Activated naive CD4-positive, alpha-beta T cell (primary cell): ENCODE measurements at regions not wholly inside any gene's neighbourhood (a gene's known extent, or its start where the extent isn't known, plus 50 kb on each side); places are given as distances from the start of the nearest gene placed in this dataset.
A peak's percentile ranks its signal among the peaks of the same experiment; 100 is the strongest.

Source experiments
- DNase-seq, 4 experiments: peaks; one replicate each; lab custom pipeline; 2025; lab: John Stamatoyannopoulos, UW

DNA sequence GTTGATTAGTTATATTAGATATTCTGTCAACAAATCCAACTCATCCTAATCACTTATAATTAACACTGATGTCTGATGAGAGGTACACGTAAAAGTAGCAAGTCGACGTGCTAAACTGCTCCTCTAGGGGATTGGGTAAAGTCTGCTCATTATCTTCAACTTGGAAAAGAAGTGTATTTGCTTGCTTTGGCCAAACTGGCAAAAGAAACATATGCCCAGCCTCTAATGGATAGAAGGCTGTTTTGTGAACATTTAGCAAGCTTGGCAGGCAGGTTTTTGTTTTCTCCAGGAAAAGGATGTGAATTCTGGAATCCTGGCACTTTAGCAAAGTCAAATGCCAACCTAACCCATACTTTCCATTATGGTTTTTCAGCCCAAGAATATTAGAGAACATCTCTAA is 264.8 kb downstream of the TBL1XR1 start:
- no peak for DNase-seq

DNA sequence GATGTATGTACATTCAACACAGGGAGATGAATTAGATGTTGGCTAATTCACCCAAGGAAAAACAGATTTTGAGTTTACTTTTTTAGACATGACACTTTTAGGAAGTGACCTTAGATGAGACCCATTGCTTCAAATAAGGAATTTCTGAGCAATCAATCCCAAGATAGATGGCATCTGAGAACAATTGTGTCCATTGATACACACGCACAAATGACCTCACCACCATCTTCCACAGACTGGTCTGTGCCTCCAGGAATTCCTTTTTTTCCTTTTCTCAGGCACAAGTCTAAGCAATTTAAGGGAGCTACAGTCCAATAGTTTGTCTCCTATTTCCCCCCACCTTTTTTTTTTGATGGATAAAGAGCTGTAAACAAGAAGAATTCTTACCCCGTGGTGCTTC is 265.3 kb downstream of the TBL1XR1 start:
- no peak for DNase-seq

DNA sequence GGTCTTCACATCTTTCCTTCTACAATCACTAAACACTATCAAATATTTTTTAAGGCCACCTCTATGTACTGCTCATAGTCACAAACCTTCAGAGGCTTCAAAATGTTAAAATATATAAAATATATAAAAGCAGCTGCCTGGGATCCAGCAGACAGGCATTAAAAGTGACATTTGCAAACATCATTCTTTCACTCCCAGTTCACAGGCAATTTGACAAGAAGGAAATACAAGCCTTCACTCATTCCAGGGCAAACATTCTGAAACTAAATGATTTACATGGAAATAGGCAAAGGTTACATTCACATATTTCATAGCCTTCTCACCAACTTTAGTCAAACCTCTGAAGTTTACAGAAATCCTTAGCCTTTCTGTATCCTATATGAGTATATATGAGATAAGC is 266.3 kb downstream of the TBL1XR1 start:
- no peak for DNase-seq

DNA sequence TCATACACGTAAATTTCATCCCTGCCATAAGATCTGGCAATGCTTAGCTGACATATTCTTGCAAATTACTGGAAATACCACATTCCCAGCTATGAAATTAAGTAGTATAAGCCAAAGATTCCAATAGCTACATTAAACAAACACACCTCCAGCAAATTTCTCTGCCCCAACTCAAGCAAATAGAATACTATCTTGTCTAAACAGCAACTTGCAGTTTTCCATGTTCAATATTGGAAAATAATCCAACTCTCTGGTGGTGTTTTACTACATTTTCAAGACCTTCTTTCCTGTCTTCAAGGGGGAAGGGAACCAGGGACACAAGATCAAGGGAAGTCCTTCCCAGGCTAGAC is 268.7 kb downstream of the TBL1XR1 start:
- DNase-seq = no peak

DNA sequence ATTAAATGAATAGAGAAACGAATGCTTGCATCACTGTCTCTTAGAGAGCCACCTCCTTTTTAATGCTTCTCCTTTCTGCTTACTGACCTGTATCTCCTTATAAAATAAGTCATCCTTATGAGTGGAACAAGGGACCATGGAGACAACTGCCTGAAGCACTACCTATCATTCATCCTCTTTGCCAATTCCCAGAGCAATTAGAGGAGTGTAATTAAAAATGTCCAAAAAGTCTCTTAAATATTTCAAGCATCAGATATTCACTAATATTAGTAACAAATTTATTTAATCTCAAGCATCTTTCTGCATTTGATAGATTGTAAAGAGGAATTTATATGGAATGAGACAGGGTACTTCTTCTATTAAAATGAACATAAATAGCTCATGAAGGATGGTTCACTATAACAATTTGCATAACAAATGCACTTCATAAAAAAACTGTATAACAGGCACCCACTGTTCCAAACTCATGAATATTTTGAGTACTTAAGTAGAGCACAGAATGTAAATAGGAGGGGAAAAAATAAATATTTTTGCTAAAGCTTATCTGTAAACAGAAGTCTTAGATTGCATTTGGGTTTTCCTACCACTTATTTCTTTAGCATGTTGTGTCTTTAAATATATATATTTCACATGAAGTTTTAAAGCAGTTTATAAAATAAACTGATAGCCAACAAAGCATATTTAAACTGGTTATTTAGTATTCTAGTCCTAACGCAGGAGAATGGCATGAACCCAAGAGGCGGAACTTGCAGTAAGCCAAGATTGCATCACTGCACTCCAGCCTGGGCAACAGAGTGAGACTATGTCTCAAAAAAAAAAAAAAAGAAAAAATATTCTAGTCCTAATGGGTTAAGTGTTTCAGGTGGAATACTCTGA is 269.3 kb downstream of the TBL1XR1 start:
- no peak for DNase-seq

DNA sequence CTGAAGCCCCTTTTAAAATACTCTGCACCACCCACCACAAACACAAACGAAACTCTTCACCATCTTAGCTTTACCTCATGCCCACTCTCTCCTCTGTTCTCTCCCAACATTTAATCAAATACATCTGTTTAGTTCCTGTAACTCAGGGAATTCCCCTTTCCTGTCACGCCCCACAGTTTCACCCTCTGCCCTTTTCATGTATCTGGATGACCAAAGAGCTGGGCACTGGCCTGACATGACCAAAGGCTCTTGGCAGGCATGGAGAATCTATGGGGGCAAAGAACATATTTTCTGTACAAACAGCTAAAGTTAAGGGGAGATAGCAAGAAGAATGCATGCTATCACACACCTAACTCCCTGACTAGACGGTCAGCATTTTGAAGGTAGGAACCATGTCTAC is 270.0 kb downstream of the TBL1XR1 start:
- DNase-seq = no peak

DNA sequence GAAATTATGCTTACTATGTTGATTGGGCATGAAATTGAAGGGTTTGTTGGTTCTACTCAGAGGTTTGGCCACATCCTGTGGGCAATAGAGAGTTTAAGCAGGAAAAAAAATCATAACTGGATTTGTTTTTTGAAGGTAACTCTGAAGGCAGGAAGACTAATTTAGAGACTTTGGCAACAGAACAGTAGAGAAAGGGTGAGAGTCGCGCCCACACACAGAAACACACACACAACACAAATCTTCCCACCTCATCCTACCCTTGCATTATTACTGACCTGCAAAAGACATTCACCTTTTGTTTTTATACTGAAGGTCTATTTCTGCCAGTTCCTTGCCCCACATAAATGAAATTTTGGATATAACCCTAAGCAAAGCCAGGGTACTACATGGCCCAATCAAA is 270.6 kb downstream of the TBL1XR1 start:
- DNase-seq = no peak

DNA sequence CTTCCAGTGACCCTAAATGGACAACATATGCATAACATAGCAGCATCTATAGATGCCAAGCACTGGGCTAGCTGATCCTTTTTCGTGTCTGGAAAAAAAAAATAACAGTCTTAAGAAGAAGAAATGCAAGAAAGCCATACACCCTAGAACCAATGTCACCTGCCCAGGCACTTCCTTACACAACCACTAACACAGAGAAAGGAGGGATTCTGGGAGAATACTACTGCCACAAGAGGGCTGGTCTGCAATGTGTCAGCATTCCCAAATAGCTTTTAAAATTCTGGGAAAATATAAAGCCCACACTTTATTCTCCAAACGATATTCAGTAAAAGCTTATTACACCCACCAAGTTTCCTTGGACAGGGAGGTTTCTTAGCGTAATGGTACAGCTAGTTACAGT is 271.2 kb downstream of the TBL1XR1 start:
- no peak for DNase-seq

DNA sequence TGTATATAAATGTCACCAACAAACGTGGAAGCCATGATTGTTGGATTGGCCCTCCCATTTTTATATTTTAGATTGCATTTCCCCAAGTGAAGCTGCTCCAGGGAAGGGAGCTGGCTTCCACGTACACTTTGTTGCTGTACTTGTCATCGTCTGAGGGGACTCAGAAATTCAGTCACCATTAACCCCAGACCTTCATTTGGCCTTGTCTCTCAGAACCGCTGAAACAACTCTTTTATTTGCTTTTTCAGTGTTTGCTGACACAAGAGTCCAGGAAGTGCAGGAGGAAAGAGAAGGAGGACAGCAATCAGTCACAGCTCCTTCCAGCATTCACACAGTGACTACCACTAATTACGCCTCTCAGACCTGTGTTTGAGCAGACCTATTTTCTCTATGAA is 276.5 kb downstream of the TBL1XR1 start:
- no peak for DNase-seq

DNA sequence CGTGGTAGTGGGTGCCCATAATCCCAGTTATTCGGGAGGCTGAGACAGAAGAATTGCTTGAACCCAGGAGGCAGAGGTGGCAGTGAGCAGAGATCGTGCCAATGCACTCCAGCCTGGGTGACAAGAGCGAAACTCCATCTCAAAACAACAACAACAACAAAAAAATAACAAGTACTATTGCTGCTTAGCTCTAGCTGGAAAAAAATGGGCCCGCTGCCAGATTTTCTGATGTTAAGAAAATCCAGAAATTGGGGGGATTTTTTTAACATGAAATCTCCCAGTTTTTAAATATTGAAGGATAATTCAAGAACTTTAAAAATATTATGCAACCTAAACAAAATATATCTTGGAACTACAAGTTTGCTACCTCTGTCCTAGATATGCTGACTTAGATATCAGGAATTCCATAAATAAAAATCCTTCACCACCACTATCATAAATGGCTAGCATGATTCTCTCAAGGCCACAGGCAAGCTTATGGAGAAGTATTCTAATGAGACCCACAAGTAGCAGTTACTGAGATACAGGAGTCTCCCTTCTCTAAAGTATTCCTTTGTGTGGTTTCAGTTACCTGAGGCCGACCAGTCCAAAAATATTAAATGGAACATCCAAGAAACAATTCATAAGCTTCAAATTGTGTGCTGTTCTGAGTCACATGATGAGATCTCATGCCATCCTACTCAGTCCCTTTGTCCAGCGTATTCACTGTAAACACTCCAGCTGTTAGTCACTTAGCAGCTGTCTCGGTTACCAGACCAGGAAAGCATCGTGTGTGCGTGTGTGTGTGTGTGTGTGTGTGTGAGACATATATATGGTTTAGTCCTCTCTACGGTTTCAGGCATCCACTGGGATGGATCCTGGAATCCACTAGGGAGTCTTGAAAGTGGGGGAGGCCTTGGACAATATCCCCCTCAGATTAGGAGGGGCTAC is 277.2 kb downstream of the TBL1XR1 start:
- DNase-seq = no peak

DNA sequence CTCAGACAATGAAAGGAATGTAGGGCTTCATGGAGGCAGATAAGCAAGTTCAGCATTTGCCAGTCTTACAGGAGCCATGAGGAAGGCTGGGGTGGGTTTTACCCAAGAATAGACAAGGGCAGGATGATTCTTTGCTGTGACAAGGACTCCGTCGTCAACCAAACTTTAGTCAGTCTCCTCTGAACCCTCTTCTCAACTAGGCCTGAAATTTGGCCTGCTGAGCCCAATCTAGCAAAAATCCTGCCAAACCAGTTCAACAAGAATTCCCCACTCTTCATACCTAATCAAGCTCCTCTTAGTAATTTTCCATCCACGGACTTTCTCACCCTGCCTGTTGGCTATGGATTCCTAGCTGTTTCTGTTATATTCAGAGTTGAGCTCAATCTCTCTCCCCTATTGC is 280.5 kb downstream of the TBL1XR1 start:
- DNase-seq = no peak

DNA sequence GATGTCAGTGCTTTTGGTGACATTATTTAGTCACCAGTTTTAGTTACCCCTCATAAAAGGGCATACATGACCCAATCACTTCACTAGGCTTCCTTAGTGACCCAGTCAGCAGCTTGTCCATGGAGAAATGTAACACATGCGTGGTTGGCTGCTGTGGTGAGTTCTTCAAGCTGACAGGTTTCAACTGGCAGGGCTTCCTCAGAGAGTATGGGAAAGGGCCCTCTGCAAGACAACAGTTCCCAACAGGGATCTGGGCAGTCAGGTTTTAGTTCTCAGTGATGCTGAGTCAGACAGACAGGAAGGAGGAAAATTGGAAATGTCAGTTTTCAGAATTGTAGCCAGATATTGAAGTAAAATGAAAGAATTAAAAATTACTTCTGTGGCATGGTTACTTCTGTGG is 282.5 kb downstream of the TBL1XR1 start:
- no peak for DNase-seq

DNA sequence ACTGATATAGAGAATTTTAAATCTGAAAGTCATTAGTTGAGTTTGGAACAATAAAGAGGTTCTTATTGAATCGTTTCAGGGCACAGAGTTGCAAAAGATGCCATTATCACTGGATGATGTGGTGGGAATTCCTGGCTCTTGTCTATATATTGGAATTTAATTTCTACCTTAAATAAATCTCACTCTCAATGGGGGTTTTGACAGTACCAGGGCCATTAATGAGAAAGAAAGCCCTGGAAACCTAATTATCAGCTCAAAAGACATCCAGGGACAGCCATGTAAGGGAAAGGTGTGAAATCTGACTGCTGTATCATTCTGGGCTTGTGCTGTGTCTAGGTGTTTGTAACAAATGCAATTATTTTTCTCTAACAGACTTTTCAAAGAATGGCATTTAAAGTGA is 285.7 kb downstream of the TBL1XR1 start:
- no peak for DNase-seq

DNA sequence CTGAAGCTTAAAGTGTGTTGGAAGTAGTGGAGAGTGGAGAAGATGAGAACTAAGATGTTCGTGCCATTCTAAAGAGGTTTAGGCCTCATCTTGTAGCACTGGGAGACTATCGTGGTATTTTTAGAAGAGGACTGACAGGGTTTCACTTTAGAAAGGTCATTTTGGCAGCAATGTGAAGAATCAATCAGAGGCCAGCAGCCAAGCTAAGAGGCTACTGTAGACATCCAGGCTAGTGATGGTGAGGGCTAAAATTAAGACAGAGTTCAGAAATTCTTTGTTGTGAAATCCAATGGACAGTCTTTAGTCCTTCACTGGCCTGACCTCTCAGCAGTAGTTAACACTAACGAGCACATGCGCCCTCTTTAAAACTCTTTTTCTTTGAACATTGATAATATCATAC is 288.2 kb downstream of the TBL1XR1 start:
- DNase-seq = no peak

DNA sequence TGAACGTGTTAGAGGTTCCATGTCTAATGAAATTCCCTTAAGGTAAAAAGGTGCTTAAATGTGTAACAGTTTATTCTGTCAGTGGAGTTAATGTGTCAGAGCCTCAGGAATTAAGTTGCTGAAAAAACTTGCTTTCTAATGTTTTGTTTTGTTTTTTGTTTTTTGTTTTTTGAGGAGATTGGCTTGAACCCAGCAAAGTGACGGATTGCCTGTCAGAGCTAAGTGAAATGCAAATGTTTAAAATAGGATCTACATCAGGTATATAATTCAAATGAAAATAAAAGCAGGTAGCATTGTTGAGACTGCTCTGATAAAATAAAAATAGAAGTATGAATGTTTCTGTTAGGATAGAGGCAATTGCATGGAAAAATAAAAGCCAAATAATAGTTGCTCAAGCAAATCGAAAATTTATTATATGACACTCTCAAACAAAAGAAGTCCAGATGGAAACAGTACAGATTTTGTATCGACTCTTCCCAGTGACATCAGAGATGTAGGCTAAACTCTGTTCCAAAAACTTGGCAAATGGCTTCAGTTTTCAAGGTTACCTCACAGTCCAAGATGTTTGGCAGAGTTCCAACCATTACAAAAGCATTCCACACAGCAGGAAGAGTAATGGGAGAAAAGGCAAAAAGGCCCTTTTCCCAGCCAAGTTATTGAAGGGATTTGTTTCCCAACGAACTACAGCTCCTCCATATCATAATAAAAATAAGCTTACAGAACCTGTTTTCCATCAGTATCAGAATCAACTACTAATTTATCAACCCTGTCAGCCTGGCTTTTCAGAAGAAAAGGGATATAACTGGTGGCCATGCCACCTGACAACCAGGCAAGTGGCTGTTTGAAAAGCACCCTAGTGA is 291.0 kb downstream of the TBL1XR1 start:
- DNase-seq = no peak

DNA sequence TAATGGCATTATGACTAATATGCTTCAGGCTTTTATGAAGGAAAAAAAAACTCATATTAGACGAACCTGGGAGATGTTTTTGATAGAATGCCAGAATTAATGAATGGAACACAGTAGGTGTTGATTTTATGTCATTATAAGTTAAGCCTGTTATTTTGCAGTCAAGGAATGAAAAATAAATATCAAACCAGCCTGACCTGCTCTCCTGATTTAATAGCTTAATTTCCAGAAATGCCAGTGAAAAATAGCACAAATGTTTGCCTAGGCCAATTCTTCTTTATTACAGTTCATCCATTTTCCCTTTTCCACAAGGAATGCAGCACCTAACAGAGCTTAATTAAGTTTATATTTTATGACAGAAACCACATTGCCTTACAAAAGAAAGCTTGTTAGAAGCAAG is 292.0 kb downstream of the TBL1XR1 start:
- no peak for DNase-seq

DNA sequence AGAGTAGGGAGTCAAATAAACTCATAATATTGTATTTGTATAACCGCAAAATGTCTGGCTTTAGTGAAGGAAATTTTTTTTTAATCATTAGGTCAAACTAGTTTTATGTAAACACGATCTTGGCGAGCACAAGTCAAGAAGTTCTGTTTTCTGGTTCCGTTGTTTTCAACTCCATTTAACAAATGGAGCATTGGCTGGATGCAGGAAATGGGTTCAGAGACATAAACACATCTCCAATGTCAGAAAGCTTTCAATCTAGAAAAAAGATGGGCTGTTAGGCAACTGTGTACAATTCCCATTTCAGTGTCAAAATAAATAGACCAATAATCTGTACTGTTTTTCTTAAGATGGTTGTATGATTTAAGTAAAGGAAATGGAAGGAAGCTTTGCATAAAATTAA is 292.8 kb downstream of the TBL1XR1 start:
- DNase-seq = no peak

DNA sequence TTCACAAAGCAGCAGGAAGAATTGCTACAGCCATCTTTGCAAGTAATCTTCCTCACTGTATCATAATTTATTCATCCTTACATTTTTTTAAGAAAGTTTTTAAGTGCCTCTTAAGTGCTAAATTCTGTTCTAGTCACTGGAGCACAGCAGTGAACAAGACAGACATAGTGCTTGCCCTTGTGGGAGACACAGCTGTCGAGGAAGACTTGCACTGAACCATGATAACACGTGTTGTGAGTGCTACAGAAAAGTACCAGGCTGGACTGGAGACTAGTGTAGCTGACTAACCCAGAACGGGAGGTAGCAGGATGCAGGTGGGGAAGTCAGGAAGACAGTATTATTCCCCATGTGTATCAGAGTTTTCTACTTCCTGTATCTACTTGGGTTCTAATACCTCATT is 300.6 kb downstream of the TBL1XR1 start:
- DNase-seq = no peak

DNA sequence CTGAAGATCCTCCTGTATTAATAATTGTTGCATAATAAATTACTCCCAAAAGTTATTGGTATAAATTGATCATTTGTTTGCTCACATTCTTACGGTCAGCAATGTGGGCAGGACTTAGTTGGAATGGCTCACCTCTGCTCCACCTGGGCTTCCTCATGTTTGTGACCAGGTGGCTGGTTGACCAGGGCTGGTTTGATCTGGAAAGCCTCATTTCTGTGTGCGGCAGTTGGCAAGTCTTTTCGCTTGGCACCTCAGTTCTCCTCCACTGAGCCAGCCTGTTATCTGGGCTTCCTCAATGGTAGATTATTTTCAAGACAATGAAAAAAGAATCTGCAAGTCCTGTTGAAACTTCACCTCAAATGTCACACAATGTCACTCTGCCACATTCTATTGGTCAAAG is 301.1 kb downstream of the TBL1XR1 start:
- no peak for DNase-seq

DNA sequence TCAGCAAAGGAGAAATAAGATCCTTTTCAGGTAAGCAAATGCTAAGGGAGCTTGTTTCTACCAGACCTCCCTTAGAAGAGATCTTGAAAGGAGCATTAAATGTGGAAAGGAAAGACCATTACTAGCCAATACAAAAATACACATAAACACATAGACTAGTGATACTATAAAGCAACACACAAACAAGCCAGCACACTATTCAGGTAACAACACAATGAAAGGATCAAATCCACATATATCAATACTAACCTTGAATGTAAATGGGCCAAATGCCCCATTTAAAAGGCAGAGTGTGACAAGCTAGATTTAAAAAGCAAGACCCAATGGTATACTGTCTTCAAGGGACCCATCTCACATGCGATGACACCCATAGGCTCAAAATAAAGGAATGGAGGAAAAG is 317.6 kb downstream of the TBL1XR1 start:
- no peak for DNase-seq

DNA sequence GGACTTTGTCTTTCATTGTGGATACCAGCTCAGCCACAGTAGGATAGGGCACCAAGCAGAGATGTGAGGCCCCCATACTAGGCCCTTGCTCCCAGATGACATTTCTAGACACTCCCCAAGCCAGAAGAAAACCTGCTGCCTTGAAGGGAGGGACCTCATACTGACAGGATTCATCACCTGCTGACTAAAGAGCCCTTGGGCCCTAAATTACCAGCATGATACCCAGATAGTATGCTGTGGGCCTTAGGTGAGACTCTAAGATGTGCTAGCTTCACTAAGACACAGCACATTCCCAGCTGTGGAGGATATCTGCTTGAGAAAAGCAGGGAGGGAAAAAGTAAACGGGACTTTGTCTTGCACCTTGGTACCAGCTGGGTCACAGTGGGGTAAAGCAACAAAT is 324.0 kb downstream of the TBL1XR1 start:
- no peak for DNase-seq

DNA sequence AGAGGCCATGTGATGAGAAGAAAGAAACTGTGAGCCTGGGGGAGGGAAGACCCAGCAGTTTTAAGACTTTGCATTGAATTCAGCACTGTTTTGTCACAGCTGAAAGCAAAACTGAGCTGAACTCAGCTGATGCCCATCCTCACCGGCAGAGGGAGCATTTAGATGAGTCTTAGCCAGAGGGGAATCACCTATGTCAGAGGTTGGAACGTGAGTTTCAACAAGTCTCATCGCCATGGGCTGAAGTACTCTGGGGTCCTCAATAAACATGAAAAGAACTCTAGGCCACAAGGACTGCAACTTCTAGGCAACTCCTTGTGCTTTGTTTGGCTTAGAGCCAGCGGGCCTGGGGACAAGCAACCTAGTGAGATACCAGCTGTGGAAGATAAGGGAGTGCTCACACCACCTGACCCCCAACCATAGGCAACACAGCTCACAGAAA is 324.5 kb downstream of the TBL1XR1 start:
- peak in 3 of 4 experiments; percentile 10 to 22 (median 12) for DNase-seq
